Epithelial cell of prostate (primary cell): ENCODE measurements at regions not wholly inside any gene's neighbourhood (a gene's known extent, or its start where the extent isn't known, plus 50 kb on each side); places are given as distances from the start of the nearest gene placed in this dataset.

Source experiments
- DNase-seq: peaks from one replicate; pipeline ENCODE4 v3.0.0-alpha.2; 2011; ENCODE audit warnings: low read depth, low spot score
- H3K27ac ChIP-seq: fragments of 450-650 bp; 2 replicates; pipeline ENCODE4 v1.5.1; 2017; ENCODE audit warnings: mild to moderate bottlenecking

GRCh38 chr17:34716291-34716690, 136.9 kb downstream of the TMEM132E start:
- DNase-seq = no peak
- H3K27ac ChIP-seq = no peak overlapping the region

- H3K27ac ChIP-seq = no peak overlapping the region
- no peak for DNase-seq
Observed at GRCh38 chr17:34715504-34715903, 136.1 kb downstream of the TMEM132E start.

GRCh38 chr17:34714475-34715410, 135.4 kb downstream of the TMEM132E start:
- no peak overlapping the region for H3K27ac ChIP-seq

GRCh38 chr17:34713687-34714086, 134.3 kb downstream of the TMEM132E start:
- no peak for DNase-seq
- no peak overlapping the region for H3K27ac ChIP-seq

More at GRCh38 chr17:34714475-34715410, 135.4 kb downstream of the TMEM132E start:
- no peak for DNase-seq

GRCh38 chr17:34712481-34713195, 133.3 kb downstream of the TMEM132E start:
- no peak for DNase-seq
- no peak overlapping the region for H3K27ac ChIP-seq

- no peak for DNase-seq
- no peak overlapping the region for H3K27ac ChIP-seq
Observed at GRCh38 chr17:34711646-34712045, 132.3 kb downstream of the TMEM132E start.

- DNase-seq = no peak
- H3K27ac ChIP-seq = no peak overlapping the region
Observed at GRCh38 chr17:34710226-34710625, 130.8 kb downstream of the TMEM132E start.

GRCh38 chr17:34709158-34709754, 129.9 kb downstream of the TMEM132E start:
- no peak for DNase-seq
- no peak overlapping the region for H3K27ac ChIP-seq

GRCh38 chr17:34706029-34706428, 126.6 kb downstream of the TMEM132E start:
- H3K27ac ChIP-seq = no peak overlapping the region
- no peak for DNase-seq

GRCh38 chr17:34703533-34703932, 124.2 kb downstream of the TMEM132E start:
- DNase-seq = no peak
- H3K27ac ChIP-seq = no peak overlapping the region

GRCh38 chr17:34699181-34699580, 119.8 kb downstream of the TMEM132E start:
- no peak overlapping the region for H3K27ac ChIP-seq
- DNase-seq = no peak

- no peak overlapping the region for H3K27ac ChIP-seq
- peak; percentile 37 for DNase-seq
Observed at GRCh38 chr17:34692920-34693319, 113.5 kb downstream of the TMEM132E start.
